ENCODE measurements at regions not wholly inside any gene's neighbourhood (a gene's known extent, or its start where the extent isn't known, plus 50 kb on each side); places are given as distances from the start of the nearest gene placed in this dataset.
"Not testable (repeated sequence)": the region's sequence is repeated elsewhere in the genome, so short reads cannot be mapped to it uniquely, and the experiment has no call there.

DNA sequence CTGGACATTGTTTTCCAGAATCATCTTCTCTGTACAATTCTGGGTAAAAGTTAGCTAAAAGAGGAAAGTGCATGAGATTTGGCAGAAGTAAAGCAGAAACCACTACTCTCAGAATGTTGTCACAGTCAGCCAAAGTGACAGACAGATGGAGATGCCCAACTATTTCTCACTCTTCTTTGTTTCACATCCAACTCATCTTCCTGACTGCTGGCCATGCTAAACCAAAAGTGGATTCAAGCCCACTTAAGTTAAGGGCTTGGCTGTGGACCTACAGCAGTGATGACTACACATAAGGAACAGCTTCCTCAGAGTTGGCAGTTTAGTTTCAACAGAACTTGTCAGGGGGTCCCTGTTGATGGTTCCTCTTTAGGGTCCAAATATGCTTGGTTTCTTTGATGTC lies 730.2 kb downstream of the LRRIQ3 start:
- no peaks in the 10 kb centered on the region for H4K20me1 ChIP-seq (ENCODE audit: insufficient read depth, low read length)
- no peaks in the 10 kb centered on the region for H3K79me2 ChIP-seq (ENCODE audit: insufficient read depth, low read length)

DNA sequence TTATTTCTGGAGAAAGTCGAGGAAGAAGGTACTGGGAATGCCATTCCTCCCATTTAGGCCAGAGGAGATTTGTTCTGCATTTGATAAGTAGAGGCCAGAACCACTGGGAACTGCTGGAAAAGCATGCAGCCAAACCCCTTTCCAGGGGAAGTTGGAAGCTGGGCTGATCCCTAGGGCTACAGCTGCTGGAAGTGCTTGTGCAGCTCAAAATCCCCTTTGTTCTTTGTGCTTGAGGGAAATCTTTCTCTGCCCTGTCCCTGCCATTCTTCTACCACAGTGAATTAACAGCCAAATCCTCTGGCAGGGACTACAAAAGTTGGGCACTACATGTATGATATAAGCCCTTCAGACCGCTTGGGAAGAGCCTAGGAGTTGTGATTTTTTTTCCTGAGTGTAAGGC lies 734.1 kb downstream of the LRRIQ3 start:
- Histone ChIP-seq H3K4me1 (ENCODE audit: insufficient read depth, low read length, severe bottlenecking) (no peaks in the 10 kb centered on the region), H3K79me2 (ENCODE audit: insufficient read depth, low read length) (no peaks in the 10 kb centered on the region), H3K27ac (ENCODE audit: low read depth, low read length, poor library complexity, severe bottlenecking) (no peak overlapping the region), H4K20me1 (ENCODE audit: insufficient read depth, low read length) (no peaks in the 10 kb centered on the region), H3K9me2 (ENCODE audit: low read depth, low read length) (no peaks in the 10 kb centered on the region), H3K4me3 (ENCODE audit: low read depth, low read length, poor library complexity, severe bottlenecking) (no peak overlapping the region), H3K9me3 (ENCODE audit: low read length) (no peaks in the 10 kb centered on the region), H3K4me2 (ENCODE audit: low read length) (no peak overlapping the region), H3F3A (ENCODE audit: insufficient read depth, low read length) (no peaks in the 10 kb centered on the region), H2AFZ (ENCODE audit: low read length) (no peak overlapping the region), H3K27me3 (ENCODE audit: insufficient read depth, low read length) (no peaks in the 10 kb centered on the region), H3K36me3 (ENCODE audit: insufficient read depth, low read length) (no peaks in the 10 kb centered on the region), H3K9ac (ENCODE audit: low read length) (no peak overlapping the region)
- TF ChIP-seq, protein P1, sequence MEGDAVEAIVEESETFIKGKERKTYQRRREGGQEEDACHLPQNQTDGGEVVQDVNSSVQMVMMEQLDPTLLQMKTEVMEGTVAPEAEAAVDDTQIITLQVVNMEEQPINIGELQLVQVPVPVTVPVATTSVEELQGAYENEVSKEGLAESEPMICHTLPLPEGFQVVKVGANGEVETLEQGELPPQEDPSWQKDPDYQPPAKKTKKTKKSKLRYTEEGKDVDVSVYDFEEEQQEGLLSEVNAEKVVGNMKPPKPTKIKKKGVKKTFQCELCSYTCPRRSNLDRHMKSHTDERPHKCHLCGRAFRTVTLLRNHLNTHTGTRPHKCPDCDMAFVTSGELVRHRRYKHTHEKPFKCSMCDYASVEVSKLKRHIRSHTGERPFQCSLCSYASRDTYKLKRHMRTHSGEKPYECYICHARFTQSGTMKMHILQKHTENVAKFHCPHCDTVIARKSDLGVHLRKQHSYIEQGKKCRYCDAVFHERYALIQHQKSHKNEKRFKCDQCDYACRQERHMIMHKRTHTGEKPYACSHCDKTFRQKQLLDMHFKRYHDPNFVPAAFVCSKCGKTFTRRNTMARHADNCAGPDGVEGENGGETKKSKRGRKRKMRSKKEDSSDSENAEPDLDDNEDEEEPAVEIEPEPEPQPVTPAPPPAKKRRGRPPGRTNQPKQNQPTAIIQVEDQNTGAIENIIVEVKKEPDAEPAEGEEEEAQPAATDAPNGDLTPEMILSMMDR (IDR thresholded peaks at IDR 0.05; ENCODE audit: low read length) = no peak
- TF ChIP-seq EZH2 (IDR thresholded peaks at IDR 0.05; ENCODE audit: borderline replicate concordance, low read length) = no peak

More for the DNA sequence above, 730.2 kb downstream of the LRRIQ3 start:
- Histone ChIP-seq H3K4me1 (ENCODE audit: insufficient read depth, low read length, severe bottlenecking) (no peaks in the 10 kb centered on the region), H3K4me3 (ENCODE audit: low read depth, low read length, poor library complexity, severe bottlenecking) (no peak overlapping the region), H3K9me2 (ENCODE audit: low read depth, low read length) (no peaks in the 10 kb centered on the region), H3F3A (ENCODE audit: insufficient read depth, low read length) (no peaks in the 10 kb centered on the region), H3K4me2 (ENCODE audit: low read length) (no peak overlapping the region), H3K27ac (ENCODE audit: low read depth, low read length, poor library complexity, severe bottlenecking) (no peak overlapping the region), H2AFZ (ENCODE audit: low read length) (no peak overlapping the region), H3K27me3 (ENCODE audit: insufficient read depth, low read length) (no peaks in the 10 kb centered on the region), H3K9me3 (ENCODE audit: low read length) (no peaks in the 10 kb centered on the region), H3K36me3 (ENCODE audit: insufficient read depth, low read length) (no peaks in the 10 kb centered on the region), H3K9ac (ENCODE audit: low read length) (no peak overlapping the region)
- TF ChIP-seq EZH2 (IDR thresholded peaks at IDR 0.05; ENCODE audit: borderline replicate concordance, low read length) = no peak
- TF ChIP-seq, protein P1 (IDR thresholded peaks at IDR 0.05; ENCODE audit: low read length) = no peak

DNA sequence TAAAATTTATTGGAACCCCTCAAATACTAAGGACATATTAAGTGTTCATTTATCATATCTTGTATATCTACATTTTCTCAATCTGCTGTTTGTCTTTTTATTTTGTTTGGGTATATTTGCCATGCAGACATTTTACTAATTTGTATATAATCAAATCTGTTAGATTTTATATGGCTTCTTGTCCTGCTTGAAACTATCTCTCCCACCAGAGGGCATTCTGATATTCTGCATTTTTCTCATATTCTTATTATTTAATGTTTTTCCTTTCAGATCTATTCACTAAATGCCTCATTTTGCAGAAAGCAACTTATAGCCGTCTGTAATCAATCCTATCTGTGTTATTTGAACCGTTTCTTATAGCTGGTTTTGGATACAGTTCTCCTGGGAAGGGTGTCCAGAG lies 745.5 kb downstream of the LRRIQ3 start:
- Histone ChIP-seq H3K27me3 (ENCODE audit: insufficient read depth, low read length) (no peaks in the 10 kb centered on the region), H2AFZ (ENCODE audit: low read length) (no peak overlapping the region), H3K79me2 (ENCODE audit: insufficient read depth, low read length) (no peaks in the 10 kb centered on the region), H3K4me1 (ENCODE audit: insufficient read depth, low read length, severe bottlenecking) (no peaks in the 10 kb centered on the region), H3K9me3 (ENCODE audit: low read length) (no peaks in the 10 kb centered on the region), H3F3A (ENCODE audit: insufficient read depth, low read length) (no peaks in the 10 kb centered on the region), H3K9me2 (ENCODE audit: low read depth, low read length) (no peaks in the 10 kb centered on the region), H3K4me3 (ENCODE audit: low read depth, low read length, poor library complexity, severe bottlenecking) (no peak overlapping the region), H3K36me3 (ENCODE audit: insufficient read depth, low read length) (no peaks in the 10 kb centered on the region), H4K20me1 (ENCODE audit: insufficient read depth, low read length) (no peaks in the 10 kb centered on the region), H3K9ac (ENCODE audit: low read length) (no peak overlapping the region), H3K27ac (ENCODE audit: low read depth, low read length, poor library complexity, severe bottlenecking) (no peak overlapping the region), H3K4me2 (ENCODE audit: low read length) (no peak overlapping the region)
- no peak for TF ChIP-seq EZH2 (IDR thresholded peaks at IDR 0.05; ENCODE audit: borderline replicate concordance, low read length)
- TF ChIP-seq, protein P1 (IDR thresholded peaks at IDR 0.05; ENCODE audit: low read length) = 0 out of 2 replicates have a peak, but pooled peaks have one; percentile 10

DNA sequence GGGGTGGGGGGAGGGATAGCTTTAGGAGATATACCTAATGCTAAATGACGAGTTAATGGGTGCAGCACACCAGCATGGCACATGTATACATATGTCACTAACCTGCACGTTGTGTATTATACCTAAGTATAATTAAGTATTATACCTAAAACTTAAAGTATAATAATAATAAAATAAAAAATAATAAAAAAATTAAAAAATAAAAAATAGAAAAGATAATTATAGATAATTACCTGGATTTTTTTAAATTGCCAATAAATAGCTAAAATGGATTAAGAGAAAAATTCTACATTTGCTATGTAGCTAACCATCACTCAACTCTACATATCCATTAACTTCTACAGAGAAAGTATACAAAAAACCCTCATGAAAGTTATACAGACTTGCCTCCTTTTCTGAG lies 747.3 kb downstream of the LRRIQ3 start:
- not testable (repeated sequence) for H3K27ac ChIP-seq (ENCODE audit: low read depth, low read length, poor library complexity, severe bottlenecking); H3K36me3 ChIP-seq (ENCODE audit: insufficient read depth, low read length); H3K79me2 ChIP-seq (ENCODE audit: insufficient read depth, low read length); H3K27me3 ChIP-seq (ENCODE audit: insufficient read depth, low read length); H3K4me3 ChIP-seq (ENCODE audit: low read depth, low read length, poor library complexity, severe bottlenecking); H4K20me1 ChIP-seq (ENCODE audit: insufficient read depth, low read length); H3K4me1 ChIP-seq (ENCODE audit: insufficient read depth, low read length, severe bottlenecking); H2AFZ ChIP-seq (ENCODE audit: low read length); H3K9me2 ChIP-seq (ENCODE audit: low read depth, low read length); H3K9me3 ChIP-seq (ENCODE audit: low read length); H3F3A ChIP-seq (ENCODE audit: insufficient read depth, low read length); H3K4me2 ChIP-seq (ENCODE audit: low read length); H3K9ac ChIP-seq (ENCODE audit: low read length)

All from OCI-LY1 (cell line).